Heart left ventricle (tissue), 13 donors: ENCODE measurements at regions not wholly inside any gene's neighbourhood (a gene's known extent, or its start where the extent isn't known, plus 50 kb on each side); places are given as distances from the start of the nearest gene placed in this dataset.

ENCODE experiments used
- CTCF ChIP-seq, 12 donors: fragments of 200-600 bp; sonication (generic) in 4 of 12; IDR thresholded peaks; one replicate each; pipeline versions ENCODE4 v1.5.0 to v1.8.0; 2018 to 2022; ENCODE audit warnings: antibody characterized with exemption in 12 of 12, mild to moderate bottlenecking in 5 of 12
- POLR2A ChIP-seq, 2 donors: fragments of 450-650 bp; IDR thresholded peaks; one replicate each; pipeline ENCODE4 v1.6.1; 2017; ENCODE audit warnings: antibody characterized with exemption in 2 of 2, mild to moderate bottlenecking in 2 of 2, moderate library complexity in 2 of 2
- donor health status: ischemic (EF 13 %, LVEDD 7.1; RV severe dilation, severe dysfunction).
- donor health status: DM: no; HTN: yes; CAD: no.
- donor health status: DM: no; HTN: no; CAD: no.
- donor health status: ischemic (EF 25% LVEDD 6.9; RV normal size, moderate dysfunction).
- donor health status: ischemic (EF 25% LVEDD 5.7; RV mildly dilated, moderate dysfunction).
- donor health status: ischemic (EF 35%, LVEDD 5.7; RV mildly dilated, moderate dysfunction).
- donor health status: nonischemic (EF 11% LVEDD 7.7; RV severe dilation, severe dysfunction).
- donor health status: DM: yes; HTN: yes; CAD: no.
- donor health status: PGD.
- donor health status: ischemic (EF 29% LVEDD 5.4; RV normal size, mild dysfunction).
- donor health status: nonischemic (EF 23%, LVEDD 6.1; RV moderate dilation, normal function).

DNA sequence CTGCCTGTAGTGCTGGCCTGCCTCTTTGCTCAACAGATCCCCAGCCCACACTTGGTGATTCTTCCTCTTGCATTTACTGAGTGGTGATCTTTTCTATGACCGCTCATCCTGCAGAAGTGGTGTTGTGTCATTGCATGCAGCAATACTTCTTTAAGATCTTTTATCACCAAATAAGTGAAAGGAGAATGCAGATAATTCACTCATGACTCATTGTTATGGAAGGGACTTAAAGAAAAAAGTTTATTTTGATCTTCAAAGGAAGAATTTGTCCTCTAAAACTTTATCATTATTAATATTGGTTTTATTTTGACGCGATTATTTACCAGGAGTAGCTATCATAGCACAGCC is 489.1 kb upstream of the CELF2 start:
- TF ChIP-seq CTCF (IDR thresholded peaks at IDR 0.05) (no peak), POLR2A (IDR thresholded peaks at IDR 0.05) (no peak)
